Medulla oblongata (tissue), 1 donor: ENCODE measurements at regions not wholly inside any gene's neighbourhood (a gene's known extent, or its start where the extent isn't known, plus 50 kb on each side); places are given as distances from the start of the nearest gene placed in this dataset.

Experiments
- DNase-seq: peaks from one replicate; pipeline ENCODE4 v3.0.0-alpha.2; 2015; ENCODE audit errors: extremely low spot score

DNA sequence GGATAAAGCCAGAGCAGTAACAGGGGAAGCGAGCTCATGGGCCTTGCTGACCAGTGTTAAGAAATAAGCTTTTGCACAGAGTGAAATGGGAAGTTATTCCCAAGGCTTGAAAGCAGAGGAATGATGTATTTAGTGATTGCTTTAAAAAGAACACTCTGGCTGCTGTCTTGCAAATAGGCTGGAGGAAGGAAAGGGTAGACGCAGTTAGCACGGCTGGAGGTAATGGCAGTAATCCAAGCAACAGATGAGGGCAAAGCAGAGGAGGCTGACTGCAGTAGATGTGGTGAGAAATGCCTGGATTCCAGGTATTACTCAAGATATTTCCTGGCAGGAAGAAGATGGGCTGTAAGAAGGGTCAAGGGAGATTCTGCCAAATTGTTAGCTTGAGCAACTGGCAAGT is 1342.3 kb upstream of the AGA start:
- DNase-seq: no peak

- DNase-seq: no peak
These were observed 1347.0 kb upstream of the AGA start for GRCh38 chr4:178789279-178789678.

DNA sequence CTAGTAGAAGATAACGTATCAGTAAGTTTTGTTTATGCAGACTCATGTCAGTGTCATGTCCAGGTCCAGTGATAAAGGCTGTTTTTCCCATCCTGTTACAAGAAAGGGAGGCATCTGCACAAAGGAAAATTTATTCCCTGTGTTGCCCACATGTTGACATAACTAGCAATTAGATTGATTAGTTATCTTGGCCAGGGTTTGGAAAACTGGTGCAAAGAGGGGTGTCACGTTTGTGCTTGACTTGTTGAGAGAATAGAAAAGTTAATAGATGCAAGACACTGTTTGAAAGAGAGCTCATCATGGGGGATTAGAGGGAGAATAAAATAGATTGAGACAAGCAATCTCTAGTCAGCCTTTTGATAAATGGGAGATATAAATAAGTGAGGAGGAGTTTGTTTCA is 1357.0 kb upstream of the AGA start:
- no peak for DNase-seq

DNA sequence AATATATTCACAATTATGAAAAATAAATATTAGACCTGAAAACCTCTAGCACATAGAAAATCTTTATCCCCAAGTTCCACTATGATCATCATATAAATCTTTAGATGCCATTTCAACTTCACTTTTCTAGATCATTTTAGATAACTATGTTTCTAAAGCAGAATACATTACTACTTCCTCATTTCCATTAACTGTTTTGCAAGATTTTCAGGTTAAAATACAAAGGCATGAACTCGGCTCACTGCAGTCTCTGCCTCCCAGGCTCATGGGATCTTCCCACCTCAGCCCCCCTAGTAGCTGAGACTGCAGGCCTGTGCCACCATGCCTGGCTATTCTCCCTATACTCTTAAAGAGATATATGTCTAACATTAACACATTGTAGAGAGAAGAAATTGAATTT is 1365.9 kb upstream of the AGA start:
- no peak for DNase-seq

DNA sequence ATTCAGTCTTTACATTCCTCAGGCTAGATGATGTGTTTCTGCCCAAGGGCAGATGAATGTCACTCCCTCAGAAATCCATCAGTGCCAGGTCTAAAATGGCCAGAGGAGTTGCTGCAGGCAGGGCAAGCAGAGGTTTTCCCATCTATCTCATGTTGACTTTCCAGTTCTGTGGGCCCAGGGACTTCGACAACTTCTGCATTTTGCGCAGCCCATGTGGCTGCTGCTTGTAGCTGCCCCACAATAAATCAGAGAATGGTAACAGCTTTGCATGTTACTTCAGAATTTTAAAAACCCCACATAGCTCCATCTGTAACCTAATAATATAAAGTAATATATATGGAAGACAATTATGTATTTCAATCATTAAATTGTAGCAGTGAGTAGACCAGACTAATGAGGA is 1367.7 kb upstream of the AGA start:
- DNase-seq: no peak

DNA sequence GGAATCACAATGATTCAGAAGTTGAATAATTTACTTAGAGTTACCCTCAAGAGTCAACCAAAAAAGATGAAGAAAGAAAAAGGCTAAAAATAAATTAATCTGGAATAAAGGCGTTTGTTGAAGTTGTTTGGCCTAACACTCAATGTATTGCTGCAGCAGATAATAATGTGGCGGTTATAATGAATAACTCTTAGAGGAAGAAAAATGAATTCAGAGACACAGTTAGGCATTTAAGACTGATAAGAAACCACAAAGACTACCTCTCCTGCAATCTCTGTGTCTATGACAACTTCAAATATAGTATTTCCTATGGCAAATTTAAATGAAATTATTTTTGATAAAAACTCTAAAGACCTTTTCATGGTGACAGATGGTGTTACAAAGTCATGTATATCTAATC is 1369.1 kb upstream of the AGA start:
- DNase-seq: no peak

GRCh38 chr4:178812866-178813265 is 1370.6 kb upstream of the AGA start:
- no peak for DNase-seq

- DNase-seq: no peak
These were observed 1372.7 kb upstream of the AGA start for GRCh38 chr4:178814908-178815307.

DNA sequence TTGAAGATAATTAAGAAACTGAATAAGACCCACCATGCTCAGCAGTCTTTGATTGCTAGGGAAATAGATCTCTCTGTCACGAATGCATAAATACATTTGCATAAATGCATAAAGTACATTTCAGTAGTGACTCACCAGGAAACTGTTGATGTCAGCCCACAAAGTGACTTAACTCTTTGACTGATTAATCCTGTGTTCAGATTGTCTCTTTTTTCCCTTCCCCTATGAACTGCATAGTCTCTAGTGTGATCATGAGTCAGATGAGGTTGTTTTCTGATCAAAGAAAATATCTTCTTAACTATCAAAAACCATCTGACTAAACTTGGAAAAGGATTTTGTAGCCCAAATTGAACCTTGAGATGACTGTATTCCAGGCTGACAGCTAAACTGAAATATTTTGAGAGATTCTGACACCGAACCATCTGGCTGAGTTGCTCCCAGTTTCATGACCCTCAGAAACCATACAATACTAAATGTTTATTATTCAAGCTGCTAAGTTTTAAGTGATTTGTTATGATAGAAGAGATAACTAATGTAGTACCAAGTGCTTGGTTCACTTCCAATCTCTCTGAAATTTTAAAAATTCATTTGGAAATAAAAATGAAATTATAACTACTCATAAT is 1381.5 kb upstream of the AGA start:
- DNase-seq: no peak

DNA sequence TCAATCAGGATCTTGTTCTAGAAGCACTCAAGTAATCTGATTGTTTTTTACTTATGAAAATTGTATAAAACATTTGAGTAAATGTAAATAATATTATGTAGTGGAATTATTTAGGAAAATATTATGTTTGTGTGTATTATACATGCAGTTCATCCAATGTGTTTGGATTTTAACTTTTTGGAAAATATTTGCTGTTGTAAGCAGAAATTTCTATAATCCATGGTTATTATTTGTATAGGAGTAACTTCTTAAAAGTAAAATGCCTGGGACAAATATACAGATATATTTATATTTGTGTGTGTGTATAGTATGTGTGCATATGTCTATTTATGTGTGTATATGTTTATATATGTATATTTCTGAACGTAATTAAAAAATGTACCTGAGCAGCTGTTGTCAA is 1394.6 kb upstream of the AGA start:
- no peak for DNase-seq

- no peak for DNase-seq
These were observed 1396.5 kb upstream of the AGA start for GRCh38 chr4:178838776-178839175.

- no peak for DNase-seq
These were observed 1414.0 kb upstream of the AGA start for GRCh38 chr4:178856139-178856800.

DNA sequence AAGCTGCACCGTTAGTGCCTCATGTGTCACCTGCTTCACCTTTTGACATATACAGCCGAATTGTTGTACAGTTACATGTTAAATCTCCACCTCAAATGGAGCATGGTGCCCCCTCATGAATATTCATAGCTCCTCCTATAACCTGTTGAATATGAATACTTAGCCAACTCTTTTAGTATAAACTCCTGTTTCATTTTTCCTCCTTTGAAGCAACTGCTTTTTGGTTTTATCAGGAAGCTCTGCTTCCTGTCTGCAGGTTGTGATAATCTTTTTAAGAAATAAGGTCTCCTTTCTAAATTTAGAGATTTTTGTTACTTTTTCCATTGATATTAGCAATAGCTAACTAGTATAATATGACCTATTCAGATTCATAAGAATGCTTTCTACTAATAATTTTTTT is 1429.2 kb upstream of the AGA start:
- DNase-seq: no peak

- DNase-seq: no peak
These were observed 1439.7 kb upstream of the AGA start for GRCh38 chr4:178881937-178882336.

- DNase-seq: no peak
These were observed 1451.9 kb upstream of the AGA start for GRCh38 chr4:178894126-178894525.

GRCh38 chr4:178899084-178899483 is 1456.8 kb upstream of the AGA start:
- DNase-seq: no peak

DNA sequence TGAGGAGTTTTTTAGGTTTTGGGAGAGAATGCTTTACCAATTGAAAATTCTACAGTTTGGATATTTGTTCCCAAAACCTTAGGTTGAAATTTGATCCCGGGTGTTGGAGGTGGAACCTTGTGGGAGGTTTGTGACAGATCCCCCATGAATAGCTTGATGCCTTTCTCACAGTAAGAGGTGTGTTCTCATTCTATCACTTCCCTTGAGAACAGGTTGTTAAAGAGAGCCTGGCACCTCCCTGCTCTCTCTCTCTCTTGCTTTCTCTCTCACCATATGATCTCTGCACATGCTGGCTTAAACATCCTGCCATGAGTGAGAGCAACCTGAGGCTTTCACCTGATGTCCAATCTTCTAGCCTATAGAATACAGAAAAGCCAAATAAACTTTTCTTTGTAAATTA is 1475.5 kb upstream of the AGA start:
- no peak for DNase-seq

- no peak for DNase-seq
These were observed 1494.9 kb upstream of the AGA start for GRCh38 chr4:178937130-178937529.

DNA sequence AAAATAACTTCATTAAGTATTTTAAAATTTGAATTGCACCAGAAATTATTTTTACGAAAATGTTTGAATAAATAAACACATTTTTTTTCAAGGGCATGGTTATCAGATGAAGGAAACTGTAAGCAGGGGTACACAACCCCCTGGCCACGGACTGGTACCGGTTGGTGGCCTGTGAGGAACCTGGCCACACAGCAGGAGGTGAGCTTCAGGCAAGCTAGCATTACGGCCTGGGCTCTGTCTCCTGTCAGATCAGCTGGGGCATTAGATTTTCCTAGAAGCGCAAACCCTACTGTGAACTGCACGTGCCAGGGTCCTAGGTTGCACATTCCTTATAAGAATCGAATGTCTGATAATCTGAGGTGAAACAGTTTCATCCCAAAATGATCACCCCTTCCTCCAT is 1499.7 kb upstream of the AGA start:
- no peak for DNase-seq

DNA sequence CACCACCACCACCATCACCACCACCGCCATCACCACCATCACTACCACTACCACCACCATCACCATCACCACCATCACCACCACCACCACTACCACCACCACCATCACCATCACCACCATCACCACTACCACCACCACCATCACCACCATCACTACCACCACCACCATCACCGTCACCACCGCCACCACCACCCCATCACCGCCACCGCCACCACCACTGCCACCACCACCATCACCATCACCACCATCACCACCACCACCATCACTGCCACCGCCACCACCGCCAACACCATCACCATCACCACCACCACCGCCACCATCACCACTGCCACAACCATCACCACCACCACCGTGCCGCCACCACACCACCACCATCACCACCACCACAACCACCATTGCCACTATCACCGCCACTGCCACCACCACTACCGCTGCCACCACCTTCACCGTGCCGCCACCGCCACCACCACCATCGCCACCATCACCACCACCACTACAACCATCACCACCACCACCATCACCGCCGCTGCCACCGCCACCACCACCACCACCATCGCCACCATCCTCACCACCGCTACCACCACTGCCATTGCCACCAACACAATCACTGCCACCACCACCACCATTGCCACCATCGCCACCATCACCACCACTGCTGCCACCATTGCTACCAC is 1511.3 kb upstream of the AGA start:
- no peak for DNase-seq

DNA sequence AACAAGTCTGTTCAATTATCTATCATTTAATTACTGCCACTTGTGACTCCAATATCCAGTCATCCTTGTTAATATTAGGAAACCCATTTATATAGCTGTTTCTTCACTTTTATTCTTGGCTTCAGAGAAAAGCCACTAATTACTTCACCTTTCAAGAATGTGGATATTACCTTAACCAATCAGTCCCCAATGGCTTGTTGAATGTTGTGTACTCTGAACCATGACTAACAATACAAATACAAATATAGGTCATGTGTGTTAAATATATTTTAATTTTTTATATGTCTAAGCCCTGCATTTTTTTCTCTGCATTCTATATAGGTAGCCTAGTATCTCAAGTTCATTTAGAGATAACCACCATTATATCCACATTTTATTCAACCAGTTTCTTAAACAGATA is 1513.4 kb upstream of the AGA start:
- DNase-seq: no peak

DNA sequence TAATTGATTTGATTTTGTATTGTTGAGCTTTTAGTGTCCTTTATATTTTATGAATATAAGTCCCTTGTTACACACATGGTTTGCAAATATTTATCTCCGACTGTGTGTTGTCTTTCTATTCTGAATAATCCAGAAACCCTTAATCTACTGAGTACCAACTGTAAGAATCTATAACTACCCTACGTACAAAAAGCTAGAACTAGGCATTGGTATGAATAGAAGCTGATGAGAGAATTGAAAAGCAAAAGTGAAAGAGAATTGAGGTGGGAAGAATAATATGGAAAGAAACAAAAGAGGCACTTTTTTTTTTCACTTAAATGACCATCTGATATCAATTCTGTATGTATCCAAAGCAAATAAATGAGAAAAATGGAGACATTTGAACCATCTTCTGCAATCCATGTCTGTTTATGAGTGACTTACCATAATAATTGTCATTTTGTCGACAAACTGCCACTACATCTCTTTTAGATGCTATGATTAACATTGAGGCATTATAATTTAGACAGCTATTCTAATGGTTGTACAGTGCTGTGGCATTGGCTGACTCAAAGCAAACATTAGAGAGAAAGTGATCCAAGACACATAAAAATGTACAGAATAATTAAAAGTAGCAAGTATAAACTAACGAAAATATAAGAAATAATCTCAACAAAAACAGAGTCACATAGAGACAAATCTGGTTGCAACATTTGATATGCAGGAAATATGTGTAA is 1516.6 kb upstream of the AGA start:
- no peak for DNase-seq
